ENCODE measurements at regions not wholly inside any gene's neighbourhood (a gene's known extent, or its start where the extent isn't known, plus 50 kb on each side); places are given as distances from the start of the nearest gene placed in this dataset.

GRCh38 chr17:83183951-83184506 is 104.6 kb downstream of the METRNL start:
- no peaks in the 10 kb centered on the region for H3K36me3 ChIP-seq (ENCODE audit: low read depth)
- H3K4me1 ChIP-seq (ENCODE audit: low read depth) = no peaks in the 10 kb centered on the region
- ATAC-seq = peak; percentile 37
- H3K9me3 ChIP-seq = no peaks in the 10 kb centered on the region
- H3K4me3 ChIP-seq = no peak overlapping the region
- DNase-seq = peak in 1 of 3 donors; percentile 28
- intact Hi-C loops (cut with DNase I, micrococcal nuclease) = no loop called here
- no peak for TF ChIP-seq CTCF (IDR thresholded peaks at IDR 0.05)

GRCh38 chr17:83185023-83186002 is 105.9 kb downstream of the METRNL start:
- intact Hi-C loops (cut with DNase I, micrococcal nuclease) = no loop called here
- no peaks in the 10 kb centered on the region for H3K4me1 ChIP-seq (ENCODE audit: low read depth)
- DNase-seq = peak in 1 of 3 donors; percentile 37
- no peaks in the 10 kb centered on the region for H3K9me3 ChIP-seq
- TF ChIP-seq CTCF (IDR thresholded peaks at IDR 0.05) = no peak
- no peak overlapping the region for H3K4me3 ChIP-seq
- ATAC-seq = no peak
- H3K36me3 ChIP-seq (ENCODE audit: low read depth) = no peaks in the 10 kb centered on the region

GRCh38 chr17:83186226-83186625 is 106.8 kb downstream of the METRNL start:
- intact Hi-C loops (cut with DNase I, micrococcal nuclease) = no loop called here
- Histone ChIP-seq H3K4me3 (no peak overlapping the region), H3K36me3 (ENCODE audit: low read depth) (no peaks in the 10 kb centered on the region), H3K9me3 (no peaks in the 10 kb centered on the region), H3K4me1 (ENCODE audit: low read depth) (no peaks in the 10 kb centered on the region)
- TF ChIP-seq CTCF (IDR thresholded peaks at IDR 0.05) = no peak
- DNase-seq (peak in 1 of 3 donors; percentile 36), ATAC-seq (no peak)

GRCh38 chr17:83186751-83187421 is 107.5 kb downstream of the METRNL start:
- ATAC-seq = no peak
- intact Hi-C loops (cut with DNase I, micrococcal nuclease) = no loop called here
- no peaks in the 10 kb centered on the region for H3K36me3 ChIP-seq (ENCODE audit: low read depth)
- peak in 1 of 3 donors; percentile 30 for DNase-seq
- no peaks in the 10 kb centered on the region for H3K4me1 ChIP-seq (ENCODE audit: low read depth)
- H3K9me3 ChIP-seq = no peaks in the 10 kb centered on the region
- no peak for TF ChIP-seq CTCF (IDR thresholded peaks at IDR 0.05)
- H3K4me3 ChIP-seq = no peak overlapping the region

GRCh38 chr17:83187782-83188311 is 108.4 kb downstream of the METRNL start:
- DNase-seq (no peak), ATAC-seq (no peak)
- Histone ChIP-seq H3K4me1 (ENCODE audit: low read depth) (no peaks in the 10 kb centered on the region), H3K36me3 (ENCODE audit: low read depth) (no peaks in the 10 kb centered on the region), H3K4me3 (no peak overlapping the region), H3K9me3 (no peaks in the 10 kb centered on the region)
- intact Hi-C loops (cut with DNase I, micrococcal nuclease) = no loop called here
- no peak for TF ChIP-seq CTCF (IDR thresholded peaks at IDR 0.05)
